ENCODE measurements at regions not wholly inside any gene's neighbourhood (a gene's known extent, or its start where the extent isn't known, plus 50 kb on each side); places are given as distances from the start of the nearest gene placed in this dataset.

GRCh38 chr1:244224487-244225430 is 173.7 kb downstream of the ZBTB18 start:
- DNase-seq = no peak

- DNase-seq = no peak
Measured at GRCh38 chr1:244226435-244226834, 175.4 kb downstream of the ZBTB18 start.

GRCh38 chr1:244230470-244230869 is 179.4 kb downstream of the ZBTB18 start:
- DNase-seq = no peak

GRCh38 chr1:244231193-244231571 is 180.1 kb downstream of the ZBTB18 start:
- DNase-seq = no peak

- peak; percentile 64 for DNase-seq
Measured at GRCh38 chr1:244231572-244232315, 180.7 kb downstream of the ZBTB18 start.

- no peak for DNase-seq
Measured at GRCh38 chr1:244234009-244234643, 183.0 kb downstream of the ZBTB18 start.

GRCh38 chr1:244235157-244235556 is 184.1 kb downstream of the ZBTB18 start:
- DNase-seq = no peak

- DNase-seq = no peak
Measured at GRCh38 chr1:244236101-244236500, 185.0 kb downstream of the ZBTB18 start.

- no peak for DNase-seq
Measured at GRCh38 chr1:244236721-244237120, 185.6 kb downstream of the ZBTB18 start.

- no peak for DNase-seq
Measured at GRCh38 chr1:244237445-244237844, 186.4 kb downstream of the ZBTB18 start.

- peak; percentile 89 for DNase-seq
Measured at GRCh38 chr1:244239261-244239770, 188.2 kb downstream of the ZBTB18 start.

GRCh38 chr1:244241438-244241837 is 190.4 kb downstream of the ZBTB18 start:
- DNase-seq = no peak

GRCh38 chr1:244242446-244242845 is 191.4 kb downstream of the ZBTB18 start:
- DNase-seq = no peak

GRCh38 chr1:244246334-244246733 is 195.3 kb downstream of the ZBTB18 start:
- DNase-seq = no peak

GRCh38 chr1:244248426-244248825 is 197.3 kb downstream of the ZBTB18 start:
- no peak for DNase-seq

GRCh38 chr1:244252211-244252610 is 199.5 kb downstream of the ADSS2 start:
- no peak for DNase-seq

GRCh38 chr1:244254467-244254866 is 197.2 kb downstream of the ADSS2 start:
- DNase-seq = no peak

GRCh38 chr1:244255426-244255965 is 196.2 kb downstream of the ADSS2 start:
- no peak for DNase-seq

GRCh38 chr1:244256086-244256676 is 195.5 kb downstream of the ADSS2 start:
- no peak for DNase-seq

GRCh38 chr1:244264163-244264562 is 187.5 kb downstream of the ADSS2 start:
- DNase-seq = no peak

- DNase-seq = no peak
Measured at GRCh38 chr1:244265507-244265906, 186.2 kb downstream of the ADSS2 start.

- no peak for DNase-seq
Measured at GRCh38 chr1:244269169-244269568, 182.5 kb downstream of the ADSS2 start.

- no peak for DNase-seq
Measured at GRCh38 chr1:244271004-244271403, 180.7 kb downstream of the ADSS2 start.
